SK-N-DZ (cell line): ENCODE measurements at regions not wholly inside any gene's neighbourhood (a gene's known extent, or its start where the extent isn't known, plus 50 kb on each side); places are given as distances from the start of the nearest gene placed in this dataset.

ENCODE experiments used
- DNase-seq: peaks from one replicate; pipeline ENCODE4 v3.0.0-alpha.2; 2015; ENCODE audit warnings: low spot score

- no peak for DNase-seq
Measured at GRCh38 chr2:121074293-121074932, 210.6 kb downstream of the TFCP2L1 start.

GRCh38 chr2:121075006-121075551, 209.9 kb downstream of the TFCP2L1 start:
- DNase-seq, result peak; percentile 81

GRCh38 chr2:121075641-121076497, 209.1 kb downstream of the TFCP2L1 start:
- no peak for DNase-seq

- no peak for DNase-seq
Measured at GRCh38 chr2:121076498-121076820, 208.5 kb downstream of the TFCP2L1 start.

- peak; percentile 56 for DNase-seq
Measured at GRCh38 chr2:121076885-121077549, 208.0 kb downstream of the TFCP2L1 start.

GRCh38 chr2:121078899-121079298, 206.1 kb downstream of the TFCP2L1 start:
- DNase-seq, result no peak

- DNase-seq, result peak; percentile 76
Measured at GRCh38 chr2:121080013-121080772, 204.8 kb downstream of the TFCP2L1 start.

- DNase-seq, result no peak
Measured at GRCh38 chr2:121081701-121082100, 203.3 kb downstream of the TFCP2L1 start.

- DNase-seq, result no peak
Measured at GRCh38 chr2:121082191-121082590, 202.8 kb downstream of the TFCP2L1 start.

- DNase-seq, result no peak
Measured at GRCh38 chr2:121084130-121084680, 200.8 kb downstream of the TFCP2L1 start.

- no peak for DNase-seq
Measured at GRCh38 chr2:121085801-121086200, 199.2 kb downstream of the TFCP2L1 start.

- DNase-seq, result no peak
Measured at GRCh38 chr2:121086450-121086849, 198.6 kb downstream of the TFCP2L1 start.

- DNase-seq, result no peak
Measured at GRCh38 chr2:121087117-121087516, 197.9 kb downstream of the TFCP2L1 start.

- no peak for DNase-seq
Measured at GRCh38 chr2:121088251-121089165, 196.5 kb downstream of the TFCP2L1 start.

- no peak for DNase-seq
Measured at GRCh38 chr2:121089166-121089510, 195.9 kb downstream of the TFCP2L1 start.

- DNase-seq, result no peak
Measured at GRCh38 chr2:121090088-121090715, 194.8 kb downstream of the TFCP2L1 start.

GRCh38 chr2:121092095-121092494, 192.9 kb downstream of the TFCP2L1 start:
- DNase-seq, result no peak

GRCh38 chr2:121093692-121094091, 191.3 kb downstream of the TFCP2L1 start:
- DNase-seq, result no peak

GRCh38 chr2:121094101-121094500, 190.9 kb downstream of the TFCP2L1 start:
- DNase-seq, result no peak

- DNase-seq, result no peak
Measured at GRCh38 chr2:121094845-121095244, 190.2 kb downstream of the TFCP2L1 start.
